Lung (tissue), 11 donors: ENCODE measurements at regions not wholly inside any gene's neighbourhood (a gene's known extent, or its start where the extent isn't known, plus 50 kb on each side); places are given as distances from the start of the nearest gene placed in this dataset.

Experiments
- ATAC-seq: fragments of 200-7000 bp; cut with Tn5 transposase; one replicate; pipeline ENCODE4 v1.9.1; 2020; ENCODE audit warnings: moderate number of reproducible peaks; ENCODE audit not compliant: insufficient read depth, low FRiP score
- DNase-seq, 3 donors: peaks; one replicate each; pipeline ENCODE4 v3.0.0-alpha.2; 2013 to 2017
- H3K27ac ChIP-seq, 2 donors: one replicate each; pipeline ENCODE4 v1.5.1; 2013; ENCODE audit warnings: mild to moderate bottlenecking in 2 of 2, moderate library complexity in 2 of 2, control low read depth in 1 of 2, inconsistent platforms in 1 of 2, low read depth in 1 of 2, low read length in 1 of 2
- H3K27me3 ChIP-seq, 3 donors: one replicate each; pipeline ENCODE4 v1.5.1; 2013; ENCODE audit warnings: low read length in 2 of 3; ENCODE audit not compliant: control insufficient read depth in 3 of 3, insufficient read depth in 3 of 3
- H3K36me3 ChIP-seq, 4 donors: one replicate each; pipeline ENCODE4 v1.5.1; 2013; ENCODE audit warnings: low read length in 4 of 4, mild to moderate bottlenecking in 1 of 4, moderate library complexity in 1 of 4; ENCODE audit not compliant: control insufficient read depth in 4 of 4, insufficient read depth in 4 of 4
- H3K4me1 ChIP-seq, 5 donors: one replicate each; pipeline ENCODE4 v1.5.1; 2013; ENCODE audit warnings: low read length in 5 of 5, mild to moderate bottlenecking in 2 of 5, moderate library complexity in 1 of 5; ENCODE audit not compliant: control insufficient read depth in 5 of 5, insufficient read depth in 5 of 5
- H3K4me3 ChIP-seq: one replicate; pipeline ENCODE4 v1.5.1; 2013; ENCODE audit warnings: mild to moderate bottlenecking, control low read depth, moderate library complexity
- H3K9ac ChIP-seq, 2 donors: one replicate each; pipeline ENCODE4 v1.5.1; 2013; ENCODE audit warnings: low read length in 2 of 2, control low read depth in 1 of 2; ENCODE audit not compliant: insufficient read depth in 1 of 2
- H3K9me3 ChIP-seq, 4 donors: one replicate each; pipeline ENCODE4 v1.5.1; 2013; ENCODE audit warnings: low read length in 3 of 4, mild to moderate bottlenecking in 1 of 4, moderate library complexity in 1 of 4; ENCODE audit not compliant: control insufficient read depth in 4 of 4, insufficient read depth in 3 of 4
- CTCF ChIP-seq: IDR thresholded peaks from 2 replicates; pipeline ENCODE4 v1.5.1; 2012; ENCODE audit warnings: mild to moderate bottlenecking; ENCODE audit errors: control extremely low read depth, extremely low read depth
- WGBS, 2 donors: extraction: QIAGEN DNeasy Blood & Tissue Kit; methylation state at CpG; one replicate each; pipeline ENCODE4 v1.1.7; 2013; 5-methylcytosine and 5-hydroxymethylcytosine counted together
- donor health status: control.
- donor health status: control.
- donor health status: Bipolar disorder and iron deficiency.
- donor health status: healthy.
- donor health status: DM: yes; HTN: yes; CAD: no.

DNA sequence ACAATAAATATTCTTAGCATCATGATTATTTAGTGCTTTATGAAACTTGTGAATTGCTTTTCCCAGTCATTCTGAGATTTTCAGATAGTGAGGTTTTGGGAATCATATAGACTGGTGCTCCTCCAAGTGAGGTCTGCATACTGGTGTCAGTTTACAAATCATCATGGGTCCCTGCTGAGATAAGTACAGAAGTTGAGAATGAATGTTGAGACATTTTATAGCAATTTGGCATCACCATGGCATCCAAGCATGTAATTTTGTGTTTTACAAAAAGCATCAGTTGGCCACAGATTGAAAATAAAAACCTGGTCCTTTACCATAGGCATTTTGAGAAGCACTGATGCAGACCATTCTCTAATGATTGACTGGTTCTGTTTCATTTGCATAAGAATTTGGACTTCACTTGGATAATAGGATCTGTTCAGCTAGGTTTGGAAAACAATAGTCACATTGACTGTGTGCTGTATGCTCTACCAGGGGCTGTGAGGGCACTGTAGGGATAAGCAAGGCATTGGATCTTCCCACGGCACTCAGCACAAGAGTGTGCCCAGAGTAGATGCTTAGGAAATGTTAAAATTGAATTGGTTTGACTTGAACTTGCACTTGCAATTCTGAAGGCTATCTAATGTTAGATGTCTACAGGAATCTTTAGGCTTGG lies 79.0 kb upstream of the JUN start:
- no peak for TF ChIP-seq CTCF
- Histone ChIP-seq H3K27ac (no peak overlapping the region), H3K4me3 (no peak overlapping the region), H3K4me1 (peaks cover 0 to 4% (median 0%) of the 10 kb centered on the region in 5 donors), H3K9me3 (no peaks in the 10 kb centered on the region), H3K36me3 (no peaks in the 10 kb centered on the region), H3K9ac (no peak overlapping the region), H3K27me3 (no peaks in the 10 kb centered on the region)
- DNase-seq (no peak), ATAC-seq (no peak)
- WGBS, 2 donors: 91 to 96% methylated on average over 1 of the region's 1 CpG

- Histone ChIP-seq H3K4me3 (no peak overlapping the region), H3K36me3 (no peaks in the 10 kb centered on the region), H3K9me3 (no peaks in the 10 kb centered on the region), H3K4me1 (no peaks in the 10 kb centered on the region), H3K27me3 (no peaks in the 10 kb centered on the region), H3K27ac (no peak overlapping the region), H3K9ac (no peak overlapping the region)
- 85 to 90% methylated on average over 2 of the region's 2 CpGs for WGBS, 2 donors
- no peak for DNase-seq
- TF ChIP-seq CTCF: no peak
- no peak for ATAC-seq
Observed at GRCh38 chr1:58864654-58865053, 80.8 kb upstream of the JUN start.

DNA sequence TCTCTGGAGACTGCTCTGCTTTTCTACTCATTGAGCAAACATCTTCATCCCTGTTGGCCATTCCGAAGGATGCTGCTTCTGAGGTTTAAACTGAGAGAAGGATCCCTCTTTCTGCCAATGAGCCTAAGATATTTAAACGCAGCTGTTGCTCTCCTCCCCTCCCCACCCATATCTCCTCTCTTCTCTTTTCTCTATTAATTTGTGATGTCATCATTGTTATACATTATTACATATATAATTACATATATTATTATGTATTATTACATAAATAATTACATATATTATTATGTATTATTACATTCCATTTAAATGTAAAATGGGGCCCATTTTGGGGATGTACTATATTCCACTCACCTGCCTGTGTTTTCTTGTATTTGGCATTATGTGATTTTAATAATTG lies 82.7 kb upstream of the JUN start:
- WGBS, 2 donors: 68 to 97% methylated on average over 2 of the region's 2 CpGs
- no peaks in the 10 kb centered on the region for H3K4me1 ChIP-seq
- H3K9ac ChIP-seq: no peak overlapping the region
- H3K36me3 ChIP-seq: no peaks in the 10 kb centered on the region
- no peak overlapping the region for H3K27ac ChIP-seq
- no peak overlapping the region for H3K4me3 ChIP-seq
- ATAC-seq (no peak), DNase-seq (no peak)
- no peaks in the 10 kb centered on the region for H3K9me3 ChIP-seq
- TF ChIP-seq CTCF: no peak
- no peaks in the 10 kb centered on the region for H3K27me3 ChIP-seq
